Stimulated activated CD4-positive, alpha-beta T cell treated with anti-CD3 and anti-CD28 coated beads, Interleukin-12 subunit alpha, Interleukin-12 subunit beta, amount 100 ng/mL, for 48 hours (primary cell): ENCODE measurements at regions not wholly inside any gene's neighbourhood (a gene's known extent, or its start where the extent isn't known, plus 50 kb on each side); places are given as distances from the start of the nearest gene placed in this dataset.

ENCODE experiments used
- DNase-seq, 3 donors: peaks; one replicate each; pipeline ENCODE4 v3.0.0-alpha.2; 2020; ENCODE audit warnings: low read depth in 2 of 3, low spot score in 1 of 3

DNA sequence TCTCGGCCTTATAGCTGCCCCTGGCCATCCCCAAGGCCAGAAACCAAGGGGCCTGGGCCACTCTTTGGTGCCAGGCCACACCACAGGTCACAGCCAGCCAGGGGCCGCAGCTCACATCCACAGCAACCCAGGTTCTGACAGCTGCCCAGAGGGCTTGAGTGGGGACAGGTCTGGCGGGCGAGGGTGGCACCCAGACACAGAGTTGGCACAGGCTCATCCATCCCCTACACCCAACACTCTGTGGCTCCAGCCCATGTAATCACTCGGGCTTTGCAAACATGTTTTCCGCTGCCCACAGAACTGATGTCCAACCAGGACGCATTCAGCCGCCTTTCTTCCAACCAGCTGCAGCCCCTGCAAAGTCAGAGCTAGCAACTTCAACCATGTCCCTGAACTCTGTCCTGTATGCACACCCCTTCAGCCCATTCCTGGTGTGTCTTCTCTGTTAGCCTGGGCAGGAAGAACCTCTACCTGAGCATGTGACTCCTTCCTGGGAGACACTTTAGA is 57.7 kb upstream of the PPP2R2D start:
- DNase-seq = no peak

DNA sequence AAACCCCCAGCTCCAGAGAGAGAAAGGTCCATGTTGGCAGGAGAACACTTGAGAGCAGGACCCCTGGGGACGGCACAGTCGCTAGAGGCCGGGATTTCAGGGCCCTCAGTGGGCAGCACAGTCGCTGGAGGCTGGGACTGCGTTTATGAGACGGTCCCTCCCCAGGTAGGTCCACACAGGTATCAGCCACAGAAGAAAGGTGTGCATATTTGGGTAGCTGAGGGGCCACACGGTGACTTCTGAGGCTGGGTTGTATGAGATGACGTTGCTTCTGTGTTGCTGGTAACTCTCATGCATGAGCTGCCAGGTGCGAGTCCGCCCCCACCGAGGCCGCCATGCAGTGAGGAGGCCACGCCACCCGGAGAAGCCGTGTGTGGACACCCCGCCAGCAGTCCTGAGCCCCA is 56.9 kb upstream of the PPP2R2D start:
- no peak for DNase-seq

DNA sequence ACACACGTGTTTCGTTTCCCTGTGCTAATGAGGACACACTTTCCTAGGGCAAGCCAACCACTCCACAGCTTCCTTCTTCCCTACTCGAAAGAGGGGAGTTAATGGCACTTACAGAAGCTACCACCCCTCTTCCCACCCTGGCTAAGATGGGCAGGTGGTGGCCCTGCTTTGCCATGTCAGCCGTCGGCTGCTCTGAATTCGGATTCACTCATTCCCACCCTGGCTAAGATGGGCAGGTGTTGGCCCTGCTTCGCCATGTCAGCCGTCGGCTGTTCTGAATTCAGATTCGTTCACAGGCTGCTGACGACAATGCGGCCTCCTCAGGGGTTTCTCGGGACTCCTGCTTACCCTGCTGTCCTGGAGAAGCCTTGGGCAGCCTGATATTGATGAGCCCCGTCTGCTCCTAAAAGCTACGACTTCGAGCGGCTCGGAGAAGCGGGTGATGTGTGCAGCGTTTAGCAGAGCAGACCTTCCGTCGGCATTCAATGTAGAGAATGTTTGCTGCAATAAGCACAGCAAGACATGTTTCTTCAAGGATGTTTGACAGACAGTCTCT is 56.2 kb upstream of the PPP2R2D start:
- no peak for DNase-seq

GRCh38 chr10:131845505-131846239 is 55.1 kb upstream of the PPP2R2D start:
- DNase-seq = no peak

DNA sequence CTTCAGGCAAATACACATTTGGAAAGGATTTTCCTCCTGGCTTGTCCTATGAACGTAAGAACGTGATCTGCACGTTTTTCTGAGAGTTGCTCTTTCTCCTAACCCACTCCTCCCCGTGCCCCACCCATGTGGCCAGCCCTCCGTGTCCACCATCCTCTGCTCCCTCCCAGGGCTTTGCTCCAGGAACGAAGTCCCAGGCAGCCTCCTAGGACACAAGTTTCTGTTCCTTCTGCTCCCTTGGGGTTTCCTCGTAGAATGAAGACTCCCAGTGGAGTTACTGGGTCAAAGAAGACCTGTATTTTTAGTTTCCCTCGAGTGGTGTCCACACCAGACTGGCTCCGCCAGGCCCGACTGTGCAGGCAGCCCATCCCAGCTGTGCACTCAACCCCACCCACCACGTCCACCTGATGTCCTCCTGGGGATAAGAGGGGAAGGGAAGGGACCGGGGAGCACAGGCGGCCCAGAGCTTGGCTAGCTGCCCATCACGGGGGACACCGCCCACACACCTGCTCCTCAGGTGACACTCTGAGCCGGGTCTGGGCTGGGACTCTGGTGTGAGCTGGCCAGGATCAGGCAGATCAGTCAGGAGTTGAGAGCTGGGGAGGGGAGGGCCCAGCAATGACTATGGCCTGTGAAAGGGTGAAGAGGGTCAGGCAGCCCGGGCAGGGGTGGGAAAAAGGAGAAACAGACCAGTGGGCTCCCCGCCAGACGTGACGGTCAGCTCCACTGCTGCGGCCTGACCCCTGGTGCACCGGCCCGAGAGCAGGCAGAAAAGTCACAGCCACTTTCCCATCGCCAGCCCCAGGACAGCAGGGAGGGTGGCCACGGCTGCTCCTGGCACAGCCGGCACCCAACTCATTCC is 54.3 kb upstream of the PPP2R2D start:
- no peak for DNase-seq

GRCh38 chr10:131847241-131847783 is 53.5 kb upstream of the PPP2R2D start:
- no peak for DNase-seq

DNA sequence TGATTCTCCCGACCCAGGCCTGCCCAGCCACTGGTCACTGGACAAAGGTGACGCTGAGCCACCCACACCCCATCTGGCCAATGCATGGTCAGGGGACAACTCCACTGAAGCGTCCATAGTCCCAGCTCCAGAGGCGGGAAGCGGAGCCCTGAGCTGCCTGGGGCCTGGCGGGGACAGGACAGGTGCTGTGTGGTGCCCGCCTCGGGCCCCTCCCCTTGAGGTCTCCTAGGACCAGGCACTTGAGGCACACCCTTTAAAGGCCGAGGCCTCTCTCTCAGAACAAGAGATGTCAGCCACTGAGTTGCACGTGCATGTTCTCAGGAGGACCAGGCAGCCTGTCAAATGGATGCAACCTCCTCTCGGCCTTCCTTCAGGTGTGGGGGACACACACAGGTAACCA is 52.5 kb upstream of the PPP2R2D start:
- DNase-seq = no peak

- no peak for DNase-seq
Observed at GRCh38 chr10:131848741-131849590, 51.8 kb upstream of the PPP2R2D start.

DNA sequence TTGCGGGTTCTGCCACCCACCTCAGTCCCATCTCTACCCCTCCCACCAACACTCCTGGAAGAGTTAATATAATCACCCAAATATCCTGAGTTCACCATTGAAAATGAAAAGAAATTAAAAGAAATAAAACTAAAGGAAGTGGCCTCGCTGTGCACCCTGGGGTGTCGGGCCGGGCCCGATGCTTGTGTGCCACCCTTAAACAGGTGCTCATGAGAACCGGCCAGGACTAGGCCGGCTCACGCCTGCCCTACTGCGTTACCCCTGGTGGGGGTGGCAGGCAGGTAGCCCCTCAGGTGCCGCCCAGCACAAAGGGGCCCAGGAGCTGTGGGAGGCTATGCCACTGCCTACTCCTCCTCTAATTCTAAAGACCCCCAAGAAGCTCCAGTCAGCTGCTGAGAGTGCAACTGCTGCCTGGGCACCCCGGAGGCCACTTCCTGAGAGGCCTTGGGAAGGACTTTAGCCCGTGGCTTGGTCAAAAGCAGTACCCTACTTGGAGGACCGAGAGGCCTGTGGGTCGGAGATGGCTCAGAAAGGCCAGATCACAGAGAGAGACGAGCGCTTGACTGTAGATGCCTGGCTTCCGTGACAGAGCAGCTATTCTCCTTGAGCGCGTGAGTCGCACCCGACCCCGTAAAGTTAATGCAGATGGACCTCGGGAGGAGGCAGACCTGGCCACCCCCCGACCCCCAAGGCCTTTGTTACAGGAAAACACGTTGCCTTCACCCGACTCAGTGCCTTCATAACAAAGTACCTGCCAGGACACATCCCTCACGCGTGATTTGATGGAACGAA is 51.0 kb upstream of the PPP2R2D start:
- DNase-seq = no peak

- DNase-seq = no peak
Observed at GRCh38 chr10:131850383-131850870, 50.4 kb upstream of the PPP2R2D start.
